GM12878 (cell line): ENCODE measurements at regions not wholly inside any gene's neighbourhood (a gene's known extent, or its start where the extent isn't known, plus 50 kb on each side); places are given as distances from the start of the nearest gene placed in this dataset.

Source experiments
- ATAC-seq: fragments of 200-7000 bp; cut with Tn5 transposase; 3 replicates; pipeline ENCODE4 v1.9.1; 2020; ENCODE audit warnings: mild to moderate bottlenecking, moderate library complexity
- BruUV-seq: library from RNA; stranded (reverse); fragments of 400-500 nt; replicated peaks from 2 replicates; lab custom pipeline; 2021; lab: Mats Ljungman, UMichigan
- CTCF ChIA-PET: fragments of 300-600 bp; sonication (Branson Sonifier 250); formaldehyde crosslinking; extraction: SDS; loops from one replicate; lab custom pipeline; 2021; ENCODE audit warnings: inconsistent platforms; lab: Yijun Ruan, JAX
- POLR2A ChIA-PET: fragments of 350-600 bp; formaldehyde crosslinking; extraction: SDS; loops from one replicate; lab custom pipeline; 2021; ENCODE audit warnings: inconsistent platforms; lab: Charles Lee
- RAD21 ChIA-PET: fragments of 300-600 bp; sonication (Branson Sonifier 250); formaldehyde crosslinking; loops from one replicate; lab custom pipeline; 2023; ENCODE audit warnings: antibody characterized with exemption; ENCODE audit not compliant: unreplicated experiment; lab: Charles Lee
- SMC1A ChIA-PET: fragments of 300-600 bp; sonication (Branson Sonifier 250); formaldehyde crosslinking; loops from one replicate; lab custom pipeline; 2023; ENCODE audit not compliant: unreplicated experiment, uncharacterized antibody; lab: Charles Lee
- DNase-seq: peaks from one replicate; pipeline ENCODE4 v3.0.0-alpha.2; 2011; ENCODE audit warnings: low read depth, low spot score
- FAIRE-seq: peaks from 3 replicates; lab custom pipeline; 2011; peaks lifted over from hg19 to GRCh38; lab: Jason Lieb, UNC
- H2AFZ ChIP-seq: 2 replicates; pipeline ENCODE4 v1.6.0; 2011; ENCODE audit warnings: low read depth, low read length, control low read depth; ENCODE audit not compliant: control insufficient read depth
- H3K27ac ChIP-seq: 2 replicates; pipeline ENCODE4 v1.5.1; 2011; ENCODE audit warnings: control low read depth; ENCODE audit not compliant: control insufficient read depth, insufficient read depth
- H3K27me3 ChIP-seq, 2 experiments: replicated peaks in 1 of 2; 2 replicates each; pipeline versions ENCODE4 v1.6.0 to v1.6.1; 2011; ENCODE audit warnings: low read length in 1 of 2; ENCODE audit not compliant: control insufficient read depth in 2 of 2, insufficient read depth in 2 of 2
- H3K36me3 ChIP-seq, 2 experiments: 2 replicates each; pipeline ENCODE4 v1.5.1; 2011; ENCODE audit warnings: low read length in 1 of 2; ENCODE audit not compliant: control insufficient read depth in 2 of 2, insufficient read depth in 2 of 2
- H3K4me1 ChIP-seq: 2 replicates; pipeline ENCODE4 v1.6.1; 2011; ENCODE audit warnings: mild to moderate bottlenecking, low read length, moderate library complexity, mixed read lengths; ENCODE audit not compliant: control insufficient read depth, insufficient read depth
- H3K4me2 ChIP-seq: 2 replicates; pipeline ENCODE4 v1.6.0; 2011; ENCODE audit warnings: control low read depth; ENCODE audit not compliant: control insufficient read depth, insufficient read depth
- H3K4me3 ChIP-seq: fragments of 200-600 bp; sonication (generic); 2 replicates; pipeline ENCODE4 v1.5.1; 2016
- H3K79me2 ChIP-seq: 2 replicates; pipeline ENCODE4 v1.6.0; 2011; ENCODE audit warnings: low read length; ENCODE audit not compliant: control insufficient read depth, insufficient read depth
- H3K9ac ChIP-seq: 2 replicates; pipeline ENCODE4 v1.8.0; 2011; ENCODE audit warnings: low read length, control low read depth, mixed read lengths; ENCODE audit not compliant: control insufficient read depth, insufficient read depth
- H3K9me3 ChIP-seq: replicated peaks from 3 replicates; pipeline ENCODE4 v1.5.1; 2011; ENCODE audit warnings: mild to moderate bottlenecking, low read length; ENCODE audit not compliant: control insufficient read depth, insufficient read depth
- H4K20me1 ChIP-seq: 2 replicates; pipeline ENCODE4 v1.6.0; 2011; ENCODE audit not compliant: control insufficient read depth, insufficient read depth
- CREB1 ChIP-seq: IDR thresholded peaks from 2 replicates; pipeline ENCODE4 v1.6.1; 2012; ENCODE audit warnings: low read depth, mild to moderate bottlenecking, inconsistent platforms
- GABPA ChIP-seq: IDR thresholded peaks from 2 replicates; pipeline ENCODE4 v1.6.1; 2014; ENCODE audit warnings: antibody characterized with exemption, low read depth, mild to moderate bottlenecking, inconsistent platforms
- MYB ChIP-seq: fragments of 150-350 bp; IDR thresholded peaks from 2 replicates; pipeline ENCODE4 v1.6.1; 2014; ENCODE audit warnings: mild to moderate bottlenecking, low read depth, low read length, borderline replicate concordance
- NBN ChIP-seq: fragments of 450-650 bp; IDR thresholded peaks from 2 replicates; pipeline ENCODE4 v1.6.1; 2016
- NFIC ChIP-seq: IDR thresholded peaks from 2 replicates; pipeline ENCODE4 v1.6.1; 2012; ENCODE audit warnings: low read depth, mild to moderate bottlenecking, inconsistent platforms, low read length, moderate library complexity
- NR2C1 ChIP-seq: fragments of 450-650 bp; IDR thresholded peaks from 2 replicates; pipeline ENCODE4 v1.6.1; 2017; ENCODE audit warnings: antibody characterized with exemption, mild to moderate bottlenecking, moderate library complexity
- PAX5 ChIP-seq: IDR thresholded peaks from 2 replicates; pipeline ENCODE4 v1.6.1; 2011; ENCODE audit warnings: low read depth, low read length, borderline replicate concordance
- PKNOX1 ChIP-seq: fragments of 450-650 bp; IDR thresholded peaks from 2 replicates; pipeline ENCODE4 v1.6.1; 2016; ENCODE audit warnings: mild to moderate bottlenecking
- RELA ChIP-seq: fragments of 450-650 bp; IDR thresholded peaks from 2 replicates; pipeline ENCODE4 v1.8.0; 2014; ENCODE audit warnings: borderline replicate concordance; ENCODE audit not compliant: partially characterized antibody
- REST ChIP-seq: IDR thresholded peaks from 2 replicates; pipeline ENCODE4 v1.6.1; 2012; ENCODE audit warnings: mild to moderate bottlenecking, low read depth, low read length
- ZBTB33 ChIP-seq: fragments of 450-650 bp; IDR thresholded peaks from 2 replicates; pipeline ENCODE4 v1.6.1; 2017; ENCODE audit warnings: mild to moderate bottlenecking
- WGBS: methylation state at CpG from one replicate; pipeline ENCODE4 v1.1.6; 2016; ENCODE audit warnings: low lambda C conversion rate; ENCODE audit not compliant: insufficient replicate concordance, insufficient coverage; ENCODE audit errors: missing lambda C conversion rate; 5-methylcytosine and 5-hydroxymethylcytosine counted together
- in situ Hi-C: fragments of 300-500 bp; cut with MboI; formaldehyde crosslinking; loops from 9 replicates; pipeline ENCODE4 v1.14.3; 2018; ENCODE audit warnings: mixed read lengths
- intact Hi-C: fragments of 100-400 bp; cut with micrococcal nuclease; formaldehyde crosslinking; loops from one replicate; pipeline ENCODE4 v1.14.2; 2022; ENCODE audit not compliant: unreplicated experiment
- TF ChIP-seq, protein P1 (sequence below): fragments of 450-650 bp; IDR thresholded peaks from 2 replicates; pipeline ENCODE4 v1.6.1; 2018; ENCODE audit warnings: mild to moderate bottlenecking, low read depth, moderate library complexity; ENCODE audit not compliant: partially characterized antibody

DNA sequence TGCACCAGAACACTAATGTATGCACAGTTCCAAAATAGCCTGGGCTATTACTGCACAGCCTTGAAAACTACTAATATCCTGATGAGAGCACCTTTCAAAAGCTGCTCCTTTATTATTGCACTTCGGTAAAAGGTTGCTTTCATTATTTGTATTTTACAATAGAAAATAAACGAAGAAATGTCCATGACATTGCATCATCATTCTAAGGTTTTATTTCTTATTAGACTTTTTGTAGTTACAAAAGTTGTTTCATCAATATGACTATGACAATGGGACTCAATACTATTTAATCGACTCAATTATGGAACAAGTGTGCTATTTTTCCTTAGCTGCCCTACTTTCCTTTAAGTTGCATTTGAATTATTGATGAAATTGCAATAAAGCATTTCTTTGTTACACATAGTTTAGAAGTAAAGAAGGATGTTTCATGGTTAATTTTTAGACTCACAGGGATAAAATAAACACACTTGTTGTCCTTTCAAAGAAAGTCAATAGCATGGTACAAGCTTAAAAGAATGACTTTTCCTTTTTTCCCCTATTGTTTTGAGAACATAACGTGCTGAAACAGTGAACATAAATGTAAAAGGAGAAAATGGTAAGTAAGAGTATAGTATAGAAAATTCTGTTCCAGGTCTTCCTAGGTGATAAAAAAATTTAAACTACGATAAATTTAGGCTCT, 407.6 kb downstream of the BCAT1 start (continued):
- TF ChIP-seq RELA (no peak), NFIC (no peak), MYB (no peak), CREB1 (no peak), PAX5 (no peak)
- TF ChIP-seq, protein P1, sequence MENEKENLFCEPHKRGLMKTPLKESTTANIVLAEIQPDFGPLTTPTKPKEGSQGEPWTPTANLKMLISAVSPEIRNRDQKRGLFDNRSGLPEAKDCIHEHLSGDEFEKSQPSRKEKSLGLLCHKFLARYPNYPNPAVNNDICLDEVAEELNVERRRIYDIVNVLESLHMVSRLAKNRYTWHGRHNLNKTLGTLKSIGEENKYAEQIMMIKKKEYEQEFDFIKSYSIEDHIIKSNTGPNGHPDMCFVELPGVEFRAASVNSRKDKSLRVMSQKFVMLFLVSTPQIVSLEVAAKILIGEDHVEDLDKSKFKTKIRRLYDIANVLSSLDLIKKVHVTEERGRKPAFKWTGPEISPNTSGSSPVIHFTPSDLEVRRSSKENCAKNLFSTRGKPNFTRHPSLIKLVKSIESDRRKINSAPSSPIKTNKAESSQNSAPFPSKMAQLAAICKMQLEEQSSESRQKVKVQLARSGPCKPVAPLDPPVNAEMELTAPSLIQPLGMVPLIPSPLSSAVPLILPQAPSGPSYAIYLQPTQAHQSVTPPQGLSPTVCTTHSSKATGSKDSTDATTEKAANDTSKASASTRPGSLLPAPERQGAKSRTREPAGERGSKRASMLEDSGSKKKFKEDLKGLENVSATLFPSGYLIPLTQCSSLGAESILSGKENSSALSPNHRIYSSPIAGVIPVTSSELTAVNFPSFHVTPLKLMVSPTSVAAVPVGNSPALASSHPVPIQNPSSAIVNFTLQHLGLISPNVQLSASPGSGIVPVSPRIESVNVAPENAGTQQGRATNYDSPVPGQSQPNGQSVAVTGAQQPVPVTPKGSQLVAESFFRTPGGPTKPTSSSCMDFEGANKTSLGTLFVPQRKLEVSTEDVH, result no peak

- Histone ChIP-seq H3K4me1 (no peaks in the 10 kb centered on the region), H3K79me2 (no peaks in the 10 kb centered on the region), H3K9ac (no peak overlapping the region), H3K4me2 (no peak overlapping the region), H4K20me1 (no peaks in the 10 kb centered on the region), H3K27me3 (no peaks in the 10 kb centered on the region; a peak in 1 of 4 replicates), H2AFZ (no peak overlapping the region), H3K4me3 (no peak overlapping the region), H3K27ac (no peak overlapping the region), H3K36me3 (no peaks in the 10 kb centered on the region), H3K9me3 (no peaks in the 10 kb centered on the region)
- ATAC-seq (no peak), DNase-seq (no peak), FAIRE-seq (no peak)
- intact Hi-C loops (no loop called here), in situ Hi-C loops (no loop called here)
- POLR2A ChIA-PET, result no interaction called here
- SMC1A ChIA-PET, result no interaction called here
- BruUV-seq, result no TSS peak
- CTCF ChIA-PET, result no interaction called here
- TF ChIP-seq NBN, result no peak
- TF ChIP-seq PKNOX1, result no peak
- TF ChIP-seq MYB, result no peak
- TF ChIP-seq NR2C1, result no peak
- no peak for TF ChIP-seq REST
- TF ChIP-seq GABPA, result no peak
- TF ChIP-seq ZBTB33, result no peak
- WGBS, result 47% methylated on average over 3 of the region's 3 CpGs
- RAD21 ChIA-PET, result no interaction called here
Observed at GRCh38 chr12:24539646-24540045, 409.3 kb downstream of the BCAT1 start.
